IMR-90 (cell line): ENCODE measurements at regions not wholly inside any gene's neighbourhood (a gene's known extent, or its start where the extent isn't known, plus 50 kb on each side); places are given as distances from the start of the nearest gene placed in this dataset.
A peak's percentile ranks its signal among the peaks of the same experiment; 100 is the strongest.

Experiments
- ATAC-seq: fragments of 200-7000 bp; cut with Tn5 transposase; 2 replicates; pipeline ENCODE4 v1.9.1; 2020; ENCODE audit warnings: low read depth, mild to moderate bottlenecking, moderate library complexity
- BruUV-seq: library from RNA; stranded (reverse); fragments of 400-500 nt; replicated peaks from 2 replicates; lab custom pipeline; 2021; lab: Mats Ljungman, UMichigan
- CTCF ChIA-PET: fragments of 300-600 bp; formaldehyde crosslinking; extraction: SDS; loops from one replicate; lab custom pipeline; 2021; ENCODE audit warnings: antibody characterized with exemption; lab: Yijun Ruan, JAX
- POLR2A ChIA-PET: fragments of 300-600 bp; sonication (Branson Sonifier 250); formaldehyde crosslinking; loops from one replicate; lab custom pipeline; 2022; ENCODE audit warnings: antibody characterized with exemption; ENCODE audit not compliant: unreplicated experiment; lab: Charles Lee
- DNase-seq: peaks from one replicate; pipeline ENCODE4 v3.0.0; 2013
- H2AFZ ChIP-seq: replicated peaks from 2 replicates; pipeline ENCODE3; 2013; ENCODE audit warnings: low read length, mild to moderate bottlenecking; ENCODE audit not compliant: poor library complexity
- H2AK5ac ChIP-seq: 2 replicates; pipeline ENCODE4 v1.6.1; 2013; ENCODE audit warnings: low read depth, low read length, inconsistent platforms
- H2AK9ac ChIP-seq: replicated peaks from 2 replicates; pipeline ENCODE3; 2013; ENCODE audit warnings: mild to moderate bottlenecking, low read depth, low read length, moderate library complexity; ENCODE audit not compliant: poor library complexity
- H2BK120ac ChIP-seq: 2 replicates; pipeline ENCODE4 v1.6.1; 2013; ENCODE audit warnings: low read depth, low read length, inconsistent platforms
- H2BK15ac ChIP-seq: 3 replicates; pipeline ENCODE4 v1.6.1; 2013; ENCODE audit warnings: low read depth, low read length, inconsistent platforms
- H2BK20ac ChIP-seq: 2 replicates; pipeline ENCODE4 v1.6.1; 2013; ENCODE audit warnings: low read depth, mild to moderate bottlenecking, inconsistent platforms, low read length, moderate library complexity
- H2BK5ac ChIP-seq: 2 replicates; pipeline ENCODE4 v1.6.1; 2013; ENCODE audit warnings: mild to moderate bottlenecking, low read depth, low read length, inconsistent platforms; ENCODE audit not compliant: poor library complexity, severe bottlenecking
- H3K14ac ChIP-seq: replicated peaks from 2 replicates; pipeline ENCODE4 v1.6.1; 2013; ENCODE audit warnings: low read depth, low read length, inconsistent platforms
- H3K18ac ChIP-seq: 2 replicates; pipeline ENCODE4 v1.6.1; 2013; ENCODE audit warnings: low read depth, low read length, control low read depth
- H3K23ac ChIP-seq: 2 replicates; pipeline ENCODE4 v1.6.1; 2013; ENCODE audit warnings: low read depth, low read length, inconsistent platforms
- H3K27ac ChIP-seq: 2 replicates; pipeline ENCODE4 v1.5.1; 2013; ENCODE audit warnings: mild to moderate bottlenecking, control low read depth, low read length; ENCODE audit not compliant: insufficient read depth
- H3K27me3 ChIP-seq: 2 replicates; pipeline ENCODE4 v1.6.1; 2013; ENCODE audit warnings: low read length; ENCODE audit not compliant: control insufficient read depth, insufficient read depth
- H3K36me3 ChIP-seq: 2 replicates; pipeline ENCODE4 v1.6.1; 2013; ENCODE audit warnings: low read length, mixed read lengths; ENCODE audit not compliant: control insufficient read depth, insufficient read depth
- H3K4ac ChIP-seq: 2 replicates; pipeline ENCODE4 v1.6.1; 2013; ENCODE audit warnings: low read depth, low read length, inconsistent platforms
- H3K4me1 ChIP-seq: 2 replicates; pipeline ENCODE4 v1.6.1; 2013; ENCODE audit warnings: low read length, mixed read lengths; ENCODE audit not compliant: control insufficient read depth, insufficient read depth
- H3K4me2 ChIP-seq: 2 replicates; pipeline ENCODE4 v1.6.1; 2013; ENCODE audit warnings: low read depth, mild to moderate bottlenecking, control low read depth, low read length, moderate library complexity
- H3K4me3 ChIP-seq: 2 replicates; pipeline ENCODE4 v1.5.1; 2013; ENCODE audit warnings: low read depth, mild to moderate bottlenecking, control low read depth, low read length, moderate library complexity; ENCODE audit not compliant: insufficient read depth
- H3K56ac ChIP-seq: 2 replicates; pipeline ENCODE4 v1.6.1; 2013; ENCODE audit warnings: low read length, inconsistent platforms; ENCODE audit not compliant: insufficient read depth; ENCODE audit errors: extremely low read depth
- H3K79me1 ChIP-seq, 2 experiments: 2 replicates each; pipeline ENCODE4 v1.6.1; 2013; ENCODE audit warnings: low read length in 2 of 2, inconsistent platforms in 1 of 2, low read depth in 1 of 2
- H3K9ac ChIP-seq: 2 replicates; pipeline ENCODE4 v1.6.1; 2013; ENCODE audit warnings: low read depth, low read length, control low read depth
- H3K9me1 ChIP-seq: 2 replicates; pipeline ENCODE4 v1.6.1; 2013; ENCODE audit warnings: low read length, inconsistent platforms; ENCODE audit not compliant: insufficient read depth
- H3K9me3 ChIP-seq: 2 replicates; pipeline ENCODE4 v1.6.1; 2013; ENCODE audit warnings: low read length; ENCODE audit not compliant: control insufficient read depth, insufficient read depth
- H4K20me1 ChIP-seq: 2 replicates; pipeline ENCODE4 v1.6.1; 2013; ENCODE audit warnings: low read length, inconsistent platforms; ENCODE audit not compliant: insufficient read depth
- H4K5ac ChIP-seq: 2 replicates; pipeline ENCODE4 v1.6.1; 2013; ENCODE audit warnings: mild to moderate bottlenecking, low read depth, low read length, control low read depth
- H4K8ac ChIP-seq, 2 experiments: 2 replicates each; pipeline ENCODE4 v1.6.1; 2013; ENCODE audit warnings: low read depth in 2 of 2, low read length in 2 of 2, control low read depth in 1 of 2, inconsistent platforms in 1 of 2
- H4K91ac ChIP-seq: 2 replicates; pipeline ENCODE4 v1.6.1; 2013; ENCODE audit warnings: low read depth, low read length, inconsistent platforms; ENCODE audit not compliant: insufficient read depth
- CHD1 ChIP-seq: IDR thresholded peaks from 2 replicates; pipeline ENCODE4 v1.6.1; 2012; ENCODE audit warnings: low read depth, low read length, improper control_type of control experiment
- NFE2L2 ChIP-seq: fragments of 150-350 bp; IDR thresholded peaks from 2 replicates; pipeline ENCODE4 v1.6.1; 2016; ENCODE audit warnings: low read depth, mild to moderate bottlenecking, low read length
- WGBS, 2 experiments: methylation state at CpG; one replicate each; pipeline versions ENCODE4 v1.1.5 to v1.1.7; 2013; ENCODE audit warnings: missing lambda C conversion rate in 2 of 2; ENCODE audit not compliant: insufficient read length in 1 of 2; ENCODE audit errors: extremely low coverage in 2 of 2; 5-methylcytosine and 5-hydroxymethylcytosine counted together
- dilution Hi-C: fragments of 300-500 bp; cut with HindIII; formaldehyde crosslinking; loops from one replicate; pipeline ENCODE4 v1.14.3; 2018; ENCODE audit warnings: low sequenced_read_pairs; ENCODE audit not compliant: unreplicated experiment
- in situ Hi-C: fragments of 300-500 bp; cut with MboI; formaldehyde crosslinking; loops from 3 replicates; pipeline ENCODE4 v1.14.3; 2019; ENCODE audit warnings: low sequenced_read_pairs, inconsistent platforms, mixed read lengths
- intact Hi-C: fragments of 100-400 bp; cut with micrococcal nuclease; formaldehyde crosslinking; loops from 2 replicates; pipeline ENCODE4 v1.10.0; 2022
- TF ChIP-seq, protein P1 (sequence below): conservative IDR thresholded peaks from 2 replicates; pipeline ENCODE4 v1.5.1; 2012; ENCODE audit warnings: mild to moderate bottlenecking, low read depth, low read length, improper control_type of control experiment

- dilution Hi-C loops (no loop called here), in situ Hi-C loops (no loop called here), intact Hi-C loops (no loop called here)
- TF ChIP-seq CHD1 (no peak), NFE2L2 (no peak)
- TF ChIP-seq, protein P1, sequence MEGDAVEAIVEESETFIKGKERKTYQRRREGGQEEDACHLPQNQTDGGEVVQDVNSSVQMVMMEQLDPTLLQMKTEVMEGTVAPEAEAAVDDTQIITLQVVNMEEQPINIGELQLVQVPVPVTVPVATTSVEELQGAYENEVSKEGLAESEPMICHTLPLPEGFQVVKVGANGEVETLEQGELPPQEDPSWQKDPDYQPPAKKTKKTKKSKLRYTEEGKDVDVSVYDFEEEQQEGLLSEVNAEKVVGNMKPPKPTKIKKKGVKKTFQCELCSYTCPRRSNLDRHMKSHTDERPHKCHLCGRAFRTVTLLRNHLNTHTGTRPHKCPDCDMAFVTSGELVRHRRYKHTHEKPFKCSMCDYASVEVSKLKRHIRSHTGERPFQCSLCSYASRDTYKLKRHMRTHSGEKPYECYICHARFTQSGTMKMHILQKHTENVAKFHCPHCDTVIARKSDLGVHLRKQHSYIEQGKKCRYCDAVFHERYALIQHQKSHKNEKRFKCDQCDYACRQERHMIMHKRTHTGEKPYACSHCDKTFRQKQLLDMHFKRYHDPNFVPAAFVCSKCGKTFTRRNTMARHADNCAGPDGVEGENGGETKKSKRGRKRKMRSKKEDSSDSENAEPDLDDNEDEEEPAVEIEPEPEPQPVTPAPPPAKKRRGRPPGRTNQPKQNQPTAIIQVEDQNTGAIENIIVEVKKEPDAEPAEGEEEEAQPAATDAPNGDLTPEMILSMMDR = no peak
- Histone ChIP-seq H3K36me3 (no peaks in the 10 kb centered on the region), H2BK15ac (peak overlapping the region; percentile 2; the same call in 1 of the 3 replicates), H3K4me2 (peak overlapping the region; percentile 10; the same call in 1 of the 2 replicates), H3K9me1 (peaks cover 9% of the 10 kb centered on the region), H3K4me3 (no peak overlapping the region), H4K5ac (peak overlapping the region; percentile 13; the same call in 1 of the 2 replicates), H3K18ac (peak overlapping the region; percentile 71; the same call in 1 of the 2 replicates), H2BK120ac (peak overlapping the region; percentile 35; the same call in 1 of the 2 replicates), H4K91ac (0 out of 2 replicates have a peak overlapping the region, but pooled peaks have one; percentile 22), H3K27me3 (no peaks in the 10 kb centered on the region), H3K4ac (no peak overlapping the region; the same call in none of the 2 replicates), H3K4me1 (peaks cover 20% of the 10 kb centered on the region), H4K20me1 (no peaks in the 10 kb centered on the region), H3K9ac (no peak overlapping the region), H3K27ac (no peak overlapping the region), H2AK5ac (no peak overlapping the region), H3K14ac (no peak overlapping the region), H4K8ac (peak overlapping the region in 1 of 2 experiments; percentile 69; a peak in 1 of 4 replicates), H2AK9ac (no peak overlapping the region), H2AFZ (no peak overlapping the region), H3K23ac (0 out of 2 replicates have a peak overlapping the region, but pooled peaks have one; percentile 3), H3K9me3 (no peaks in the 10 kb centered on the region), H3K56ac (no peak overlapping the region), H2BK20ac (peak overlapping the region; percentile 59), H3K79me1 (no peaks in the 10 kb centered on the region), H2BK5ac (peak overlapping the region; percentile 95)
- no peak for ATAC-seq
- no TSS peak for BruUV-seq
- WGBS, 2 experiments = no CpG with 5 or more reads among the region's 2 CpGs
- ChIA-PET CTCF (no interaction called here), POLR2A (no interaction called here)
- peak; percentile 73 for DNase-seq
Measured at GRCh38 chr2:212708355-212708754, 169.8 kb upstream of the ERBB4 start.
